Testis (tissue), 2 donors: ENCODE measurements at regions not wholly inside any gene's neighbourhood (a gene's known extent, or its start where the extent isn't known, plus 50 kb on each side); places are given as distances from the start of the nearest gene placed in this dataset.

Experiments used
- DNase-seq: peaks from one replicate; pipeline ENCODE4 v3.0.0-alpha.2; 2019
- H3K27ac ChIP-seq, 2 donors: fragments of 200-600 bp; sonication (generic); one replicate each; pipeline ENCODE4 v1.5.1; 2019
- H3K27me3 ChIP-seq: fragments of 200-600 bp; sonication (generic); one replicate; pipeline ENCODE4 v1.5.1; 2019
- H3K36me3 ChIP-seq: fragments of 200-600 bp; sonication (generic); one replicate; pipeline ENCODE4 v1.5.1; 2017; ENCODE audit warnings: low read depth; ENCODE audit errors: missing control alignments
- H3K4me1 ChIP-seq: fragments of 200-600 bp; sonication (generic); one replicate; pipeline ENCODE4 v1.5.1; 2019
- H3K4me3 ChIP-seq, 2 donors: fragments of 200-600 bp; sonication (generic); one replicate each; pipeline ENCODE4 v1.5.1; 2017 to 2019
- H3K9me3 ChIP-seq: fragments of 200-600 bp; sonication (generic); one replicate; pipeline ENCODE4 v1.5.1; 2017
- CTCF ChIP-seq, 3 experiments: fragments of 450-650 bp in 2 of 3; fragments of 200-600 bp in 1 of 3; sonication (generic) in 1 of 3; IDR thresholded peaks; one replicate each; pipeline ENCODE4 v1.5.1; 2016 to 2019; ENCODE audit warnings: antibody characterized with exemption in 3 of 3, mild to moderate bottlenecking in 2 of 3, moderate library complexity in 1 of 3
- POLR2A ChIP-seq: fragments of 450-650 bp; IDR thresholded peaks from one replicate; pipeline ENCODE4 v1.6.1; 2017; ENCODE audit warnings: antibody characterized with exemption, mild to moderate bottlenecking, moderate library complexity
- WGBS, 2 donors: methylation state at CpG; one replicate each; pipeline ENCODE4 v1.1.5; 2018; 5-methylcytosine and 5-hydroxymethylcytosine counted together
- intact Hi-C: fragments of 100-400 bp; cut with DNase I; formaldehyde crosslinking; loops from one replicate; pipeline ENCODE4 v1.15.1; 2023; ENCODE audit warnings: low total_unique reads

DNA sequence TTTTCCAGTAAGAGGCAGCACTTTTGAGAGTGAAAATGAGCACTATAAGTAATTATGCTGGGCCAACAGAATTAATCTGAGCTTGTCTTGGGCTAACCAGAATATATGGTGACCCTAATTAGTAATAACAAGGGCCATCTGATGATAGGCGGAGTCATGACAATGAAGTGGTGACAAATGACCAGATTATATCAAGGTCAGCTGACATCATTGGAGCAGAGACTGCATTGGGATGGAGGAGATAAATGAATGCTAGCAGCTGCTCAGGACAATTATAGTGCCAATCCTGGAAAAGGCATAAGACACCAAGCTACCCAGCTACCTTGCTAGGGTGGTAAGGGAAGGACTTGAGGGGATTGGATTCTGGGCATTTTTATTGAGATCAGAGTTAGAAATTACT, 1548.7 kb downstream of the RPA4 start:
- H3K4me1 ChIP-seq = no peaks in the 10 kb centered on the region
- H3K27ac ChIP-seq = no peak overlapping the region
- no peak for TF ChIP-seq POLR2A
- TF ChIP-seq CTCF (IDR thresholded peaks at IDR 0.05) = no peak
- no peaks in the 10 kb centered on the region for H3K36me3 ChIP-seq
- DNase-seq = no peak
- intact Hi-C loops = no loop called here
- H3K27me3 ChIP-seq = no peaks in the 10 kb centered on the region
- H3K4me3 ChIP-seq = no peak overlapping the region
- H3K9me3 ChIP-seq = no peaks in the 10 kb centered on the region
- 100% methylated on average over 1 of the region's 1 CpG for WGBS, 2 donors

- H3K4me3 ChIP-seq = no peak overlapping the region
- DNase-seq = no peak
- WGBS, 2 donors = 87 to 93% methylated on average over 4 of the region's 4 CpGs
- no peaks in the 10 kb centered on the region for H3K27me3 ChIP-seq
- no peak overlapping the region for H3K27ac ChIP-seq
- no peaks in the 10 kb centered on the region for H3K9me3 ChIP-seq
- no peaks in the 10 kb centered on the region for H3K4me1 ChIP-seq
- TF ChIP-seq POLR2A (no peak), CTCF (IDR thresholded peaks at IDR 0.05) (no peak)
- no peaks in the 10 kb centered on the region for H3K36me3 ChIP-seq
- intact Hi-C loops = no loop called here
Measured at GRCh38 chrX:98448524-98448923, 1564.8 kb downstream of the RPA4 start.

- DNase-seq = no peak
- H3K36me3 ChIP-seq = no peaks in the 10 kb centered on the region
- intact Hi-C loops = no loop called here
- no peaks in the 10 kb centered on the region for H3K4me1 ChIP-seq
- H3K27ac ChIP-seq = no peak overlapping the region
- 90 to 94% methylated on average over 1 of the region's 1 CpG for WGBS, 2 donors
- no peaks in the 10 kb centered on the region for H3K27me3 ChIP-seq
- no peak for TF ChIP-seq CTCF (IDR thresholded peaks at IDR 0.05)
- TF ChIP-seq POLR2A = no peak
- H3K9me3 ChIP-seq = no peaks in the 10 kb centered on the region
- no peak overlapping the region for H3K4me3 ChIP-seq
Measured at GRCh38 chrX:98452456-98452855, 1568.7 kb downstream of the RPA4 start.

- WGBS, 2 donors = 93 to 100% methylated on average over 1 of the region's 1 CpG
- Histone ChIP-seq H3K4me3 (no peak overlapping the region), H3K27ac (no peak overlapping the region), H3K9me3 (no peaks in the 10 kb centered on the region), H3K36me3 (no peaks in the 10 kb centered on the region), H3K27me3 (no peaks in the 10 kb centered on the region), H3K4me1 (no peaks in the 10 kb centered on the region)
- TF ChIP-seq CTCF (IDR thresholded peaks at IDR 0.05) (no peak), POLR2A (no peak)
- intact Hi-C loops = no loop called here
- DNase-seq = no peak
Measured at GRCh38 chrX:98459669-98460068, 1576.0 kb downstream of the RPA4 start.

- TF ChIP-seq CTCF (IDR thresholded peaks at IDR 0.05) (no peak), POLR2A (no peak)
- DNase-seq = no peak
- no peaks in the 10 kb centered on the region for H3K4me1 ChIP-seq
- H3K9me3 ChIP-seq = no peaks in the 10 kb centered on the region
- no peaks in the 10 kb centered on the region for H3K27me3 ChIP-seq
- no peak overlapping the region for H3K27ac ChIP-seq
- intact Hi-C loops = no loop called here
- WGBS, 2 donors = 63 to 65% methylated on average over 4 of the region's 4 CpGs
- H3K4me3 ChIP-seq = no peak overlapping the region
- H3K36me3 ChIP-seq = no peaks in the 10 kb centered on the region
Measured at GRCh38 chrX:98480606-98481005, 1596.9 kb downstream of the RPA4 start.
